ENCODE measurements at regions not wholly inside any gene's neighbourhood (a gene's known extent, or its start where the extent isn't known, plus 50 kb on each side); places are given as distances from the start of the nearest gene placed in this dataset.

GRCh38 chrX:114075073-114075673 lies 508.7 kb upstream of the HTR2C start:
- TF ChIP-seq CTCF (conservative IDR thresholded peaks at IDR 0.05; ENCODE audit: low read length), result peak; percentile 56
- TF ChIP-seq EZH2phosphoT487 (IDR thresholded peaks at IDR 0.05; ENCODE audit: borderline replicate concordance), result no peak
